Body of pancreas (tissue), 4 donors: ENCODE measurements at regions not wholly inside any gene's neighbourhood (a gene's known extent, or its start where the extent isn't known, plus 50 kb on each side); places are given as distances from the start of the nearest gene placed in this dataset.

ENCODE experiments used
- CTCF ChIP-seq, 7 experiments: fragments of 450-650 bp in 4 of 7; fragments of 200-600 bp in 3 of 7; sonication (generic) in 3 of 7; IDR thresholded peaks; one replicate each; pipeline ENCODE4 v1.5.1; 2016 to 2019; ENCODE audit warnings: antibody characterized with exemption in 7 of 7
- POLR2A ChIP-seq, 3 donors: fragments of 450-650 bp; IDR thresholded peaks; one replicate each; pipeline ENCODE4 v1.6.1; 2016; ENCODE audit warnings: antibody characterized with exemption in 3 of 3, mild to moderate bottlenecking in 2 of 3

GRCh38 chr14:48628870-48629269 is 953.5 kb upstream of the MDGA2 start:
- TF ChIP-seq POLR2A (IDR thresholded peaks at IDR 0.05): no peak
- no peak for TF ChIP-seq CTCF (IDR thresholded peaks at IDR 0.05)
